A549 (cell line): ENCODE measurements at regions not wholly inside any gene's neighbourhood (a gene's known extent, or its start where the extent isn't known, plus 50 kb on each side); places are given as distances from the start of the nearest gene placed in this dataset.

Experiments
- ATAC-seq, 2 experiments: fragments of 200-7000 bp in 1 of 2; fragments of >200 bp in 1 of 2; cut with Nextera tagmentation in 1 of 2; cut with Tn5 transposase in 1 of 2; 3 replicates each; pipeline versions ENCODE4 v1.8.0 to v1.9.1; 2018 to 2020; ENCODE audit warnings: mild to moderate bottlenecking in 1 of 2, moderate library complexity in 1 of 2
- CTCF ChIA-PET: fragments of 300-600 bp; sonication (Branson Sonifier 250); formaldehyde crosslinking; extraction: SDS; loops from one replicate; lab custom pipeline; 2021; ENCODE audit warnings: antibody characterized with exemption, inconsistent platforms; lab: Yijun Ruan, JAX
- POLR2A ChIA-PET: fragments of 350-600 bp; formaldehyde crosslinking; extraction: SDS; loops from one replicate; lab custom pipeline; 2021; ENCODE audit warnings: antibody characterized with exemption, inconsistent platforms; lab: Yijun Ruan, JAX
- DNase-seq, 2 experiments: peaks; one replicate each; pipeline versions ENCODE4 v3.0.0 to v3.0.0-alpha.2; 2011 to 2016; ENCODE audit warnings: low read depth in 1 of 2, low spot score in 1 of 2
- FAIRE-seq: peaks from 2 replicates; lab custom pipeline; 2011; peaks lifted over from hg19 to GRCh38; lab: Jason Lieb, UNC
- H3K27ac ChIP-seq, 2 experiments: fragments of >200 bp; sonication (Bioruptor Twin); formaldehyde crosslinking; 3 replicates each; pipeline ENCODE4 v1.5.1; 2016 to 2017
- H3K4me1 ChIP-seq: fragments of >200 bp; sonication (Bioruptor Twin); formaldehyde crosslinking; 3 replicates; pipeline ENCODE4 v1.6.1; 2016
- H3K4me2 ChIP-seq: fragments of >200 bp; sonication (Bioruptor Twin); formaldehyde crosslinking; 3 replicates; pipeline ENCODE4 v1.6.1; 2016
- H3K4me3 ChIP-seq: fragments of >200 bp; sonication (Bioruptor Twin); formaldehyde crosslinking; 3 replicates; pipeline ENCODE4 v1.5.1; 2016
- H3K9me3 ChIP-seq: fragments of >200 bp; sonication (Bioruptor Twin); formaldehyde crosslinking; 3 replicates; pipeline ENCODE4 v1.6.1; 2016
- BHLHE40 ChIP-seq: IDR thresholded peaks from 2 replicates; pipeline ENCODE4 v1.6.1; 2012; ENCODE audit warnings: low read depth, low read length, inconsistent platforms
- CBX8 ChIP-seq: fragments of 200-600 bp; sonication (generic); IDR thresholded peaks from 2 replicates; pipeline ENCODE4 v1.6.1; 2016
- CHD2 ChIP-seq: fragments of 150-350 bp; IDR thresholded peaks from 2 replicates; pipeline ENCODE4 v1.6.1; 2014; ENCODE audit warnings: low read length; ENCODE audit not compliant: partially characterized antibody
- CHD4 ChIP-seq: fragments of 200-600 bp; sonication (generic); IDR thresholded peaks from 2 replicates; pipeline ENCODE4 v1.6.1; 2016; ENCODE audit warnings: antibody characterized with exemption, mild to moderate bottlenecking, borderline replicate concordance
- EHMT2 ChIP-seq: fragments of 200-600 bp; sonication (generic); IDR thresholded peaks from 2 replicates; pipeline ENCODE4 v1.6.1; 2016; ENCODE audit warnings: antibody characterized with exemption, low read depth, mild to moderate bottlenecking, moderate library complexity
- ELK1 ChIP-seq: fragments of 150-350 bp; IDR thresholded peaks from 2 replicates; pipeline ENCODE4 v1.6.1; 2014; ENCODE audit warnings: low read depth, mild to moderate bottlenecking, low read length
- FOSB ChIP-seq: fragments of 250-450 bp; sonication (Bioruptor Pico); IDR thresholded peaks from 2 replicates; pipeline ENCODE4 v1.5.0; 2020; ENCODE audit warnings: mild to moderate bottlenecking, moderate library complexity
- HEYL ChIP-seq: fragments of 250-450 bp; sonication (Bioruptor Pico); IDR thresholded peaks from 2 replicates; pipeline ENCODE4 v1.8.0; 2021; ENCODE audit warnings: mild to moderate bottlenecking, moderate library complexity
- HMGXB4 ChIP-seq: fragments of 250-450 bp; sonication (Bioruptor Pico); IDR thresholded peaks from 2 replicates; pipeline ENCODE4 v1.5.0; 2021; ENCODE audit warnings: mild to moderate bottlenecking, moderate library complexity, borderline replicate concordance
- HOXB5 ChIP-seq: fragments of 250-450 bp; sonication (Bioruptor Pico); IDR thresholded peaks from 2 replicates; pipeline ENCODE4 v1.5.0; 2020; ENCODE audit warnings: mild to moderate bottlenecking, moderate library complexity
- JUNB ChIP-seq: fragments of >200 bp; sonication (Bioruptor Twin); formaldehyde crosslinking; IDR thresholded peaks from 2 replicates; pipeline ENCODE4 v1.6.1; 2016
- MAFK ChIP-seq: fragments of 450-650 bp; IDR thresholded peaks from 2 replicates; pipeline ENCODE4 v1.6.1; 2014; ENCODE audit not compliant: partially characterized antibody
- MAZ ChIP-seq: fragments of 150-350 bp; IDR thresholded peaks from 2 replicates; pipeline ENCODE4 v1.6.1; 2014; ENCODE audit warnings: antibody characterized with exemption, low read depth, low read length, borderline replicate concordance
- MYC ChIP-seq: IDR thresholded peaks from 2 replicates; pipeline ENCODE4 v1.6.1; 2012; ENCODE audit warnings: mild to moderate bottlenecking, inconsistent platforms, low read length, improper control_type of control experiment, borderline replicate concordance
- NPAS2 ChIP-seq: fragments of 250-450 bp; sonication (Bioruptor Pico); IDR thresholded peaks from 2 replicates; pipeline ENCODE4 v1.8.0; 2022; ENCODE audit warnings: mild to moderate bottlenecking, moderate library complexity, borderline replicate concordance
- PBX3 ChIP-seq: IDR thresholded peaks from 2 replicates; pipeline ENCODE4 v1.6.1; 2012
- PHF8 ChIP-seq: fragments of 200-600 bp; sonication (generic); IDR thresholded peaks from 2 replicates; pipeline ENCODE4 v1.6.1; 2016; ENCODE audit warnings: low read depth, mild to moderate bottlenecking, antibody characterized with exemption, moderate library complexity, borderline replicate concordance
- POLR2A ChIP-seq: IDR thresholded peaks from 2 replicates; pipeline ENCODE4 v1.6.1; 2012; ENCODE audit warnings: mild to moderate bottlenecking, low read length
- POLR2AphosphoS2 ChIP-seq: conservative IDR thresholded peaks from 2 replicates; pipeline ENCODE4 v1.6.1; 2012; ENCODE audit warnings: low read length, improper control_type of control experiment, inconsistent platforms
- RARB ChIP-seq: fragments of 250-450 bp; sonication (Bioruptor Pico); IDR thresholded peaks from 2 replicates; pipeline ENCODE4 v1.8.0; 2021; ENCODE audit warnings: mild to moderate bottlenecking, moderate library complexity
- RFX5 ChIP-seq: fragments of 450-650 bp; IDR thresholded peaks from 2 replicates; pipeline ENCODE4 v1.7.1; 2014; ENCODE audit warnings: antibody characterized with exemption, mild to moderate bottlenecking, moderate library complexity
- SMC3 ChIP-seq: fragments of >200 bp; sonication (Bioruptor Twin); formaldehyde crosslinking; IDR thresholded peaks from 3 replicates; pipeline ENCODE4 v1.6.1; 2018; ENCODE audit warnings: inconsistent platforms
- TP53 ChIP-seq: fragments of 250-450 bp; sonication (Bioruptor Pico); IDR thresholded peaks from 2 replicates; pipeline ENCODE4 v1.5.0; 2021; ENCODE audit warnings: mild to moderate bottlenecking, moderate library complexity
- ZNF302 ChIP-seq: fragments of 250-450 bp; sonication (Bioruptor Pico); IDR thresholded peaks from 2 replicates; pipeline ENCODE4 v1.9.0; 2021; ENCODE audit warnings: inconsistent platforms, mild to moderate bottlenecking, moderate library complexity
- ZSCAN20 ChIP-seq: fragments of 250-450 bp; sonication (Bioruptor Pico); IDR thresholded peaks from 2 replicates; pipeline ENCODE4 v1.8.0; 2022; ENCODE audit warnings: mild to moderate bottlenecking, moderate library complexity
- WGBS: methylation state at CpG from one replicate; pipeline ENCODE4 v1.1.6; 2017; ENCODE audit errors: missing lambda C conversion rate; 5-methylcytosine and 5-hydroxymethylcytosine counted together

GRCh38 chr13:107203146-107203847, 635.4 kb upstream of the ARGLU1 start (continued):
- TF ChIP-seq ELK1 (no peak), PHF8 (no peak), MAZ (no peak), CBX8 (no peak), POLR2A (no peak)
- TF ChIP-seq, all 56 proteins: peak for 0

- TF ChIP-seq MAFK, result no peak
- TF ChIP-seq SMC3, result no peak
- no peak for TF ChIP-seq BHLHE40
- ATAC-seq (no peak), DNase-seq (no peak), FAIRE-seq (no peak)
- ChIA-PET CTCF (interaction anchor here (1.1 to 1.3 kb wide), 2 partner anchors 665 to 953 kb away, joined by 3 read pairs; no protein-coding TSS in a partner anchor), POLR2A (no interaction called here)
- Histone ChIP-seq H3K27ac (no peak overlapping the region), H3K9me3 (no peaks in the 10 kb centered on the region), H3K4me2 (no peak overlapping the region), H3K4me3 (no peak overlapping the region), H3K4me1 (no peaks in the 10 kb centered on the region)
- WGBS, result 5% methylated on average over 4 of the region's 4 CpGs
Measured at GRCh38 chr13:107202371-107203023, 634.6 kb upstream of the ARGLU1 start.

GRCh38 chr13:107200491-107200890, 632.6 kb upstream of the ARGLU1 start:
- H3K9me3 ChIP-seq, result no peaks in the 10 kb centered on the region
- H3K4me1 ChIP-seq, result no peaks in the 10 kb centered on the region
- FAIRE-seq (no peak), ATAC-seq (no peak), DNase-seq (no peak)
- ChIA-PET POLR2A (no interaction called here), CTCF (interaction anchor here (3.2 kb wide), 1 partner anchor 10 kb away, joined by 10 read pairs; no protein-coding TSS in a partner anchor)
- 27% methylated on average over 6 of the region's 6 CpGs for WGBS
- H3K4me3 ChIP-seq, result no peak overlapping the region
- no peak for TF ChIP-seq MYC
- no peak overlapping the region for H3K27ac ChIP-seq
- H3K4me2 ChIP-seq, result no peak overlapping the region

- FAIRE-seq (no peak), ATAC-seq (no peak), DNase-seq (no peak)
- Histone ChIP-seq H3K4me3 (no peak overlapping the region), H3K9me3 (no peaks in the 10 kb centered on the region), H3K4me1 (no peaks in the 10 kb centered on the region), H3K4me2 (no peak overlapping the region), H3K27ac (no peak overlapping the region)
- no peak for TF ChIP-seq HOXB5 (CRISPR knock-in tag)
- TF ChIP-seq ZNF302 (CRISPR knock-in tag), result no peak
- TF ChIP-seq RARB, result no peak
- no peak for TF ChIP-seq CHD2
- TF ChIP-seq POLR2AphosphoS2, result no peak
- no peak for TF ChIP-seq HEYL (CRISPR knock-in tag)
- TF ChIP-seq HMGXB4 (CRISPR knock-in tag), result no peak
- no peak for TF ChIP-seq BHLHE40
- TF ChIP-seq PBX3, result no peak
- no peak for TF ChIP-seq TP53
- no peak for TF ChIP-seq ZSCAN20 (CRISPR knock-in tag)
- no peak for TF ChIP-seq EHMT2
- no peak for TF ChIP-seq NPAS2 (CRISPR knock-in tag)
- no peak for TF ChIP-seq CHD4
- TF ChIP-seq JUNB, result no peak
- no peak for TF ChIP-seq MYC
- no peak for TF ChIP-seq FOSB (CRISPR knock-in tag)
- no peak for TF ChIP-seq RFX5
- no peak for TF ChIP-seq POLR2A
- no peak for TF ChIP-seq PHF8
- WGBS, result 27% methylated on average over 7 of the region's 7 CpGs
- CTCF ChIA-PET, result no interaction called here
- POLR2A ChIA-PET, result no interaction called here
Measured at GRCh38 chr13:107192289-107192688, 624.4 kb upstream of the ARGLU1 start.
